ENCODE measurements at regions not wholly inside any gene's neighbourhood (a gene's known extent, or its start where the extent isn't known, plus 50 kb on each side); places are given as distances from the start of the nearest gene placed in this dataset.

GRCh38 chr9:14560194-14560593 is 133.0 kb downstream of the ZDHHC21 start:
- TF ChIP-seq CTCF (IDR thresholded peaks at IDR 0.05; ENCODE audit: insufficient read depth, low read length), result no peak
- no peak for DNase-seq (ENCODE audit: low read depth)
- H3K4me3 ChIP-seq (ENCODE audit: low read depth, low read length), result no peak overlapping the region

- DNase-seq (ENCODE audit: low read depth), result peak; percentile 47
- H3K4me3 ChIP-seq (ENCODE audit: low read depth, low read length), result no peak overlapping the region
- no peak for TF ChIP-seq CTCF (IDR thresholded peaks at IDR 0.05; ENCODE audit: insufficient read depth, low read length)
Observed at GRCh38 chr9:14554886-14555285, 138.3 kb downstream of the ZDHHC21 start.

GRCh38 chr9:14547245-14548060 is 145.8 kb downstream of the ZDHHC21 start:
- no peak for TF ChIP-seq CTCF (IDR thresholded peaks at IDR 0.05; ENCODE audit: insufficient read depth, low read length)
- no peak overlapping the region for H3K4me3 ChIP-seq (ENCODE audit: low read depth, low read length)
- DNase-seq (ENCODE audit: low read depth), result no peak

- no peak for DNase-seq (ENCODE audit: low read depth)
- TF ChIP-seq CTCF (IDR thresholded peaks at IDR 0.05; ENCODE audit: insufficient read depth, low read length), result no peak
- no peak overlapping the region for H3K4me3 ChIP-seq (ENCODE audit: low read depth, low read length)
Observed at GRCh38 chr9:14546693-14547092, 146.5 kb downstream of the ZDHHC21 start.

- no peak for TF ChIP-seq CTCF (IDR thresholded peaks at IDR 0.05; ENCODE audit: insufficient read depth, low read length)
- no peak overlapping the region for H3K4me3 ChIP-seq (ENCODE audit: low read depth, low read length)
- no peak for DNase-seq (ENCODE audit: low read depth)
Observed at GRCh38 chr9:14542071-14542470, 151.2 kb downstream of the ZDHHC21 start.

GRCh38 chr9:14538526-14538925 is 154.7 kb downstream of the ZDHHC21 start:
- no peak for DNase-seq (ENCODE audit: low read depth)
- TF ChIP-seq CTCF (IDR thresholded peaks at IDR 0.05; ENCODE audit: insufficient read depth, low read length), result no peak
- no peak overlapping the region for H3K4me3 ChIP-seq (ENCODE audit: low read depth, low read length)
